DLD1 (cell line): ENCODE measurements at regions not wholly inside any gene's neighbourhood (a gene's known extent, or its start where the extent isn't known, plus 50 kb on each side); places are given as distances from the start of the nearest gene placed in this dataset.

Experiments used
- in situ Hi-C: cut with HindIII; loops from 2 replicates; pipeline ENCODE4 v1.10.0; 2017; ENCODE audit warnings: low sequenced_read_pairs

GRCh38 chr3:70583682-70584081 is 271.2 kb upstream of the MDFIC2 start:
- in situ Hi-C loops: no loop called here

GRCh38 chr3:70582803-70583202 is 270.4 kb upstream of the MDFIC2 start:
- in situ Hi-C loops: no loop called here

DNA sequence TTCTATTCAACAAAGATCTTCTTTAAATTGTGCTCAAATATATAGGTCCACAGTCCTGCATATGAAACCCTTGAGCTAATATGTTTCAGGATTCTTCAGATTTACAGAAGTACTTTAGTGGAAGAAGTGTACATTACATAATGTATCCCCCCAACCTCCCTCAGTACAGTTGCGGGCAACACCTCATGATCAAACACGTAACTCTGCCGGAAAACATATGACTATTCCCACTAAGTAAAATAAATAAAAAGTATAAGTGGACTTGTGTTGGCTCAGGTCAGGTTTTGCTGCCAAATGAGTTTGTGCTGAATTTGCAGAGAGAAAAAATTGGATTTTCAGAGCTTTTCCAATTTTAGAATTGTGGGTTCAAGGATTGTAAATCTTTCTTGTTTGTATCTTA is 267.6 kb upstream of the MDFIC2 start:
- in situ Hi-C loops: no loop called here

GRCh38 chr3:70571696-70572095 is 259.3 kb upstream of the MDFIC2 start:
- in situ Hi-C loops: no loop called here

DNA sequence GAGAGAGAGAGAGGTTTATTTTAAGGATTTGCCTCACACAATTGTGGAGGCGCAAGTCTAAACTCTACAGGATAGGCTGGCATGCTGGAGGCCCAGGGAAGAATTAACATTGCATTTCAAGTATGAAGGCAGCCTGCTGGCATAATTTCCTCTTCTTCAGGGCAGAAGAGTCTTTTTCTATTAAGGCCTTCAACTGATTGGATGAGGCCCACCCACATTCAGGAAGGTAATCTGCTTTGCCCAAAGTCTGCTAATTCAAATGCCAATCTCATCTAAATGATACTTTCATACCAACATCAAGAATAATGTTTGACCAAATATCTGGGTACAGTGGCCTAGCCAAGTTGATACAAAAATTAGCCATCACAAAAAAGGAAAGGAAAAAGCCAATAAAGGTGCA is 258.1 kb upstream of the MDFIC2 start:
- in situ Hi-C loops: no loop called here

GRCh38 chr3:70568626-70569025 is 256.2 kb upstream of the MDFIC2 start:
- in situ Hi-C loops: no loop called here

DNA sequence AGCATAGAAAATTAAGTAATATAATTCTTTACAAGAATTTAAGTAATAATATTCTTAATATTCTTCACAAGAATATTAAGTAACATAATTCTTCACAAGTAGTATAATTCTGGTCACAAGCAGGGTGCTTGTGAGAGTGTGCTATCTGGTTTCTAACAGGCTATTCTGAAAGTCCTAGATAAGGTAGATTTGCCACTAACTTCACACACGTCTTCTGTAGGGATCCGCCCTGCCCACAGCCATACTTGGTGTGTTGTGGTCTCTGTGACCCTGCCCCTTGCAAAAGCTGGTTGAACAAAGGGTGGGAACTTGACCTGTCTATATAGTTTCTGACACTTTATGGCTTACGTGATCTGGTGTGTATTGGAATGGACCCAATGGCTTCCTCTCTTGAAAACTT is 253.4 kb upstream of the MDFIC2 start:
- in situ Hi-C loops: no loop called here

DNA sequence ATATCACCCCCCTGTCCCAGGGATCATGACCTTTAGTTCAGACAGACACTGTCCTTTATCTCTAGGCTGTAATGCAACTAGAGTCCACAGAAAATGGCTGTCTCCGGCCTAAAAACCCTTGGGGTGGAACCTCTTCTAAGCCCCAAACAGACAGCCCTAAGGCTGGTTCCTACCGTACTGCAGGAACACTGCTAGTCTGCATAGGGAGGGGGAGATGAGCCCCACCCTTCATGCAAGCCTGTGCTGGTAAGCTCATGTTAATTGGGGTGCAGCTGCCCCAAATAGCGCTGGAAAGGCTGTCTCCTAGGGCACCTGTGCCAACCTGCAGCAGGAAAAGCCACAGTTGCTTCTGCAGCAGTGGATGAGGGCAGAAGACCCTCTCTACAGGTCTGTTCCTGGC is 252.1 kb upstream of the MDFIC2 start:
- in situ Hi-C loops: no loop called here

DNA sequence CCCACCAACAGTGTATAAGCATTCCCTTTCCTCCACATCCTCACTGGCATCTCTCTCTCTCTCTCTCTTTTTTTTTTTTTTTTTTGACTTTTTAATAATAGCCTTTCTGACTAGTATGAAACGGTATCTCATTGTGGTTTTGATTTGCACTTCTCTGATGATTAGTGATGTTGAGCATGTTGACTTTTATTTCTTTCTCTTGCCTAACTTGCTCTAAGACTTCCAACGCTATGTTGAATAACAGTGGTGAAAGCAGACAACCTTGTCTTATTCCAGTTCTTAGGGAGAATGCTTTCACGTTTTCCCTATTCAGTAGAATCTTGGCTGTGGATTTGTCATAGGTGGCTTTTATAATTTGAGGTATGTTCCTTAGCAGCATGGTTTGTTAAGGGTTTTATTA is 249.4 kb upstream of the MDFIC2 start:
- in situ Hi-C loops: no loop called here

DNA sequence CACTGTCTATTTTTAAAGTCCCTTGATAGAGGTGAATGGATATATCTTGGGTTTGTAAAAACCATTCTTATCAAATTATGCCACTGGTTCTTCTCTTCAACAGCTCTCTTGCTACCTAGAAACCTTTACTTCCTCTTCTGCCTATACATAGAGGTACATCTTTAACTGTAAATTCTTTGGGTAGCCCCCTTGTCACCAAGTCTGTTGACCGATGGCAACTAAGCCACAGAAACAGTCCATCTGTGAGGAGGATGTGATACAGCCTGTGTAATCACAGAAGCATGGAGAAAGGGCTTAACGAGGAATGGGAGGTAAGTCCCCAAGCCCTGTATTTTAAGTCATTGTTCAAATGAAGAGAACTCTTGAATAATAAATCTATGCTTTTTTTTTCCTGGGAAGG is 246.5 kb upstream of the MDFIC2 start:
- in situ Hi-C loops: no loop called here

- in situ Hi-C loops: no loop called here
Measured at GRCh38 chr3:70557976-70558375, 245.5 kb upstream of the MDFIC2 start.

DNA sequence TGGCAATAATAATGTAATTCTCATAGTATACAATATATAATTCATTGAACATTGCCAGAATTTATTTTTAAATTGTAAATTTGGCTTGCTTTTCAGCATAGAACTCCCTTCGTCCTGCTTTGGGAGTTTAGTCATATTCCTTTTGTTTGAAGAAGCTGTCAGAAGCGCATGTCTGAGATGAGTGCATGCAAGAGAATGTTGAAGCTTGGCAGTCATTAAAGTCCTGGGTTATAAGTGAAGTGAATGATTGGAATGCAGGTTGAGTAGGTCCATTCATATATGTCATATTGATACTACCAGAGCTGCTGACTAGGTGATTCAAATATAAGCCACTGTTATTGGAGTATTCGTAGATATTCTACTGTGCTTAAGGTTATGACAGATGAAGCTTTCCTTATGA is 243.6 kb upstream of the MDFIC2 start:
- in situ Hi-C loops: no loop called here

- in situ Hi-C loops: no loop called here
Measured at GRCh38 chr3:70554170-70554569, 241.7 kb upstream of the MDFIC2 start.

DNA sequence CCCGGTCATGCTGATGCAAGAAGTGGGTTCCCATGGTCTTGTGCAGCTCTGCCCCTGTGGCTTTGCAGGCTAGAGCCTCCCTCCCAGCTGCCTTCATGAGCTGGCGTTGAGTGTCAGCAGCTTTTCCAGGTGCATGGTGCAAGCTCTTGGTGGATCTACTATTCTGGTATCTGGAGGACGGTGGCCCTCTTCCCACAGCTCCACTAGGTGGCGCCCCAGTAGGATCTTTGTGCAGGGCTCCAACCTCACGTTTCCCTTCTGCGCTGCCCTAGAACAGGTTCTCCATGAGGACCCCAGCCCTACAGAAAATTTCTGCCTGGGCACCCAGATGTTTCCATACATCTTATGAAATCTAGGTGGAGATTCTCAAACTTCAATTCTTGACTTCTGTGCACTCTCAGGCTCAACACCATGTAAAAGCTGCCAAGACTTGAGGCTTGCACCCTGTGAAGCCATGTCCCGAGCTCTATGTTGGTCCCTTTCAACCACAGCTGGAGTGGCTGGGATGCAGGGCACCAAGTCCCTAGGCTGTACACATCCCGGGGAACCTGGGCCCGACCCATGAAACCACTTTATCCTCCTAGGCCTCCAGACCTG is 238.4 kb upstream of the MDFIC2 start:
- in situ Hi-C loops: no loop called here

GRCh38 chr3:70546679-70547078 is 234.2 kb upstream of the MDFIC2 start:
- in situ Hi-C loops: loop anchor here (25.0 kb wide), 1 partner anchor 1116 kb away; no protein-coding TSS in a partner anchor

GRCh38 chr3:70543493-70543892 is 231.1 kb upstream of the MDFIC2 start:
- in situ Hi-C loops: loop anchor here (25.0 kb wide), 1 partner anchor 1119 kb away; no protein-coding TSS in a partner anchor

GRCh38 chr3:70539908-70540307 is 227.5 kb upstream of the MDFIC2 start:
- in situ Hi-C loops: loop anchor here (25.0 kb wide), 1 partner anchor 1122 kb away; no protein-coding TSS in a partner anchor

DNA sequence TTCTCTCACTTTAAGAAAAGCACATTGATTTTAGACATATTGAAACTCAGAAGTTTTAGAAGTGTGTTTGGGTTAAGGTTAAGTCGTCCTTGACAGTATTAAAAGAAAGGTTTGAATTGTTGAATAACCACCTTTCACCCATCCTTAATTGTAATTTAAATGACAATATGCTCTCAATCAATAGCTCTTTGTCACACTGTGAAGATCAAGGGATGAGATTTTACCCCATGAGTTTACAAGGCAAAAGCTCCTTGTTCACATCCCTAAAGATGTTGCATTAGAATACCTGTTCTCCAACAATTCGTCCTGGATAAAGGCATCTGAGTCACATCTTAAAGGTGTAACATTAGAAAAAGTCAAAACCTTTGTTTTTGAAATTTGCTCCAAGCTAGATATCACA is 220.4 kb upstream of the MDFIC2 start:
- in situ Hi-C loops: loop anchor here (25.0 kb wide), 1 partner anchor 1129 kb away; no protein-coding TSS in a partner anchor

DNA sequence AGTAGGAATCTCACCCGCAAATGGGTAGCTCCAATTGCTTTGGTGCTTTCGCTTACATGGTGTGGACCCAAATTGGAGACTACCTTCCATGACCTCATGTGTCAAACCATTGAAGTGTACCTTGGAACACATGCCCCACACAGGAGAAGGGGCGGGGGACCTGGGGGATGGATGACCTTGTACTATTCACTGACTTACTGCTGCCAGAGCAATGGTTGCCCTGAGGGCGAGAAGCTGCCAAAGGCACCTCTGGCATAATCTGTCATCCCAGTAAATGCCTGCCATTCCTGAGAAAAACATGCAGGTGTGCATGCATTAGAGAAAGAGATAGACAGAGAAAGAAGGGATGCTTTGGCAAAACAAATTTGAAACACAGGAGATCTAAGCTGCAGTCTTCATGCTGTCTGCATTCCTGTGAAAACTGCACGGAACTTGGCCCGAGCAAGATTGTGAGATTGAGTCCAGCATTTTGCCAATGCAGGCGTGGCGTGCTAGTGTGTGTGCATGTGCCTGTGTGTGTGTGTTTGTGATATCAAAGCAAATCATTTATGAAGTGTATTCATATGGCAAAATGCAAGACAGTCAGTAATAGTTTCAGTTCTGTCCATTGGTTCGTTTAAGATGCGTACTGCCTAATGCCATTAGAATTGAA is 219.5 kb upstream of the MDFIC2 start:
- in situ Hi-C loops: loop anchor here (25.0 kb wide), 1 partner anchor 1130 kb away; no protein-coding TSS in a partner anchor

DNA sequence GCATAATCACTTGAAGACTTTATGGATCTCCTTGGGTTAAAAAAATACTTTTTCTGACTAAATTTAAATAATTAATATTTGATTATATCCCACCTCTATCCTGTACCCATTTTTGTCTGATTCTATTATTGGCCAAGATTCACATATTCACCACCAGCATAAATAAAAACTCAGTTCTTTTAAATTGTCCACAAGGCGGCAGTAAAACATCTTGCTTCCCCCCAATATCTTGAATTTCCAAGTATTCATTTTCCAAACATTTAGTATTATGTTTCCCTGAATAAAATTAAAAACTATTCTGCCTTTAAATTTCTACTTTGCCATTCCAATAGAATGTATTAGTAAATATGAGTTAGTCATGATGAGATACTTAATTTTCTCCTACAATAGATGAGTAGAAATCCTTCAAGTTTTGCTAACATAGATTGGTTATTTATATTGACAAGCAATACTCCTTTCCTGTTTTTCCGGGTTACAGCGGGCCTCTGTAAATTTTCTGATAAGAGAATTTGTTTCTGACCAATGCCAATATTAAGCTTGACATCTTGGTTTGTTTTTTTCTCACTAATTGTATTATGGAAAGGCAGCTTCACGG is 218.7 kb upstream of the MDFIC2 start:
- in situ Hi-C loops: loop anchor here (25.0 kb wide), 1 partner anchor 1131 kb away; no protein-coding TSS in a partner anchor

DNA sequence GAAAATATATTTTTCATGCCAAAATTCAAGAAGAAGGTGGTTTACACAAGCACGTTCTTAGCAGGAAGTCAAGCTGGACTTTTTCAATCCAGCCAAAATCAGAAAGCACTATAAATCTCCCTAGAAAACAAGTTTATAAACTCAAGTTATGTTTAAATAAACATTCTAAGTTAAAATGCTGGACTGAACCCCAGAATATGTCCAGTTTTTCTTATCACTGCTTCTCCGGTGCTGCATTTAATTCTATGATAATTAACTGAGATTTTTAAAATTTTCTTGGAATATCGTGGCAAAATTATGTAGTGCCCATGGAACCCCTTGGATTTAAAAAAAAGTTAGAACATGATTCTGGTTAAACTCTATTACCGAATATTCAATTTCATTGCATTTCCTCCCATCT is 218.2 kb upstream of the MDFIC2 start:
- in situ Hi-C loops: loop anchor here (25.0 kb wide), 1 partner anchor 1132 kb away; no protein-coding TSS in a partner anchor

GRCh38 chr3:70527026-70527425 is 214.6 kb upstream of the MDFIC2 start:
- in situ Hi-C loops: loop anchor here (25.0 kb wide), 1 partner anchor 1135 kb away; no protein-coding TSS in a partner anchor
